ENCODE measurements at regions not wholly inside any gene's neighbourhood (a gene's known extent, or its start where the extent isn't known, plus 50 kb on each side); places are given as distances from the start of the nearest gene placed in this dataset.

GRCh38 chrX:77061022-77061421, 386.2 kb upstream of the FGF16 start:
- TF ChIP-seq CTCF (IDR thresholded peaks at IDR 0.05) (no peak), ZFX (IDR thresholded peaks at IDR 0.05; ENCODE audit: borderline replicate concordance) (no peak)

Data from 22Rv1 (cell line).